ENCODE measurements at regions not wholly inside any gene's neighbourhood (a gene's known extent, or its start where the extent isn't known, plus 50 kb on each side); places are given as distances from the start of the nearest gene placed in this dataset.

DNA sequence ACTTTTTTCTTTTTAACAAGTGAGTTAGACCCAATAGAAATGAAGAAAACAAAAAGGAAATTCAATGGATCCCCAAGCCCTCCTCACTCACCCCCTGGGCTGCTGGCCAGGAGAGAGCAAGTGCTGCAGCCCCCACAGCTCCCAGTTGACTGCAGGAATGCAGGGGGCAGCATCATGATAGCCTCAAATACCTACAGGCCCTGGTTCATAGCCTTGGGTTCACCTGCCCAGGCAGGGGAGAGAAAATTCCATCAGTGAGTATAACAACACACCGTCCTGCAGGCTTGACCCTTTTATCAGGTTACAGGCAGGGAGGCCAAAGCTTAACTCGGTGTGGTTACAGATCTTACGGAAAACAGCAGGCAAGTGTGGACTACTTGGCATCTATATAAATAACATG lies 76.3 kb downstream of the PHLDA1 start:
- Histone ChIP-seq H3K9ac (ENCODE audit: insufficient read depth in 1 of 2, low read depth in 2 of 2, low read length in 2 of 2) (no peak overlapping the region), H3K79me2 (ENCODE audit: control insufficient read depth, insufficient read depth, low read length) (no peaks in the 10 kb centered on the region), H3K9me1 (ENCODE audit: control insufficient read depth, insufficient read depth, low read length) (no peaks in the 10 kb centered on the region), H3K9me3 (replicated peaks; ENCODE audit: control insufficient read depth, insufficient read depth, low read depth, low read length) (no peaks in the 10 kb centered on the region), H2AFZ (ENCODE audit: low read depth, low read length) (no peak overlapping the region), H3K4me3 (no peak overlapping the region), H3K27ac (ENCODE audit: extremely low read depth, low read depth, low read length) (no peak overlapping the region), H3K4me2 (ENCODE audit: insufficient read depth, low read length) (no peak overlapping the region), H3K27me3 (ENCODE audit: control insufficient read depth in 2 of 2, insufficient read depth in 2 of 2, low read length in 2 of 2) (no peaks in the 10 kb centered on the region), H3K4me1 (replicated peaks in 1 of 2; ENCODE audit: control insufficient read depth in 2 of 2, insufficient read depth in 2 of 2, low read length in 2 of 2) (peaks cover 0 to 19% of the 10 kb centered on the region in 2 experiments; a peak in 3 of 5 replicates), H3K36me3 (ENCODE audit: control insufficient read depth, insufficient read depth, low read length) (no peaks in the 10 kb centered on the region), H4K20me1 (replicated peaks; ENCODE audit: control insufficient read depth, insufficient read depth, low read length) (no peaks in the 10 kb centered on the region)
- ChIA-PET POLR2A (interaction anchor here (0.7 kb wide), 1 partner anchor 10 kb away, joined by 3 read pairs; no protein-coding TSS in a partner anchor), CTCF (ENCODE audit: low intra/inter-chr PET ratio) (no interaction called here)
- ATAC-seq (no peak; the same call in 2 of the 3 replicates), DNase-seq (ENCODE audit: extremely low read depth in 1 of 4, low spot score in 3 of 4) (no peak), FAIRE-seq (no peak)
- TF ChIP-seq JUNB (CRISPR knock-in tag; conservative IDR thresholded peaks at IDR 0.05) = no peak
- TF ChIP-seq BRD9 (IDR thresholded peaks at IDR 0.05; ENCODE audit: low read depth, partially characterized antibody) = no peak
- TF ChIP-seq NCOA1 (IDR thresholded peaks at IDR 0.05; ENCODE audit: low read depth) = no peak
- TF ChIP-seq CBX2 (IDR thresholded peaks at IDR 0.05; ENCODE audit: insufficient read depth, low read length, poor library complexity, severe bottlenecking) = no peak
- no peak for TF ChIP-seq DMBX1 (CRISPR knock-in tag; IDR thresholded peaks at IDR 0.05; ENCODE audit: borderline replicate concordance)
- TF ChIP-seq CBFA2T2 (conservative IDR thresholded peaks at IDR 0.05) = no peak
- TF ChIP-seq, protein P1, sequence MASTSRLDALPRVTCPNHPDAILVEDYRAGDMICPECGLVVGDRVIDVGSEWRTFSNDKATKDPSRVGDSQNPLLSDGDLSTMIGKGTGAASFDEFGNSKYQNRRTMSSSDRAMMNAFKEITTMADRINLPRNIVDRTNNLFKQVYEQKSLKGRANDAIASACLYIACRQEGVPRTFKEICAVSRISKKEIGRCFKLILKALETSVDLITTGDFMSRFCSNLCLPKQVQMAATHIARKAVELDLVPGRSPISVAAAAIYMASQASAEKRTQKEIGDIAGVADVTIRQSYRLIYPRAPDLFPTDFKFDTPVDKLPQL (IDR thresholded peaks at IDR 0.05; ENCODE audit: extremely low read depth, insufficient read length) = no peak
- no peak for TF ChIP-seq ZNF146 (CRISPR knock-in tag; IDR thresholded peaks at IDR 0.05; ENCODE audit: unreplicated experiment)
- TF ChIP-seq, protein P2, sequence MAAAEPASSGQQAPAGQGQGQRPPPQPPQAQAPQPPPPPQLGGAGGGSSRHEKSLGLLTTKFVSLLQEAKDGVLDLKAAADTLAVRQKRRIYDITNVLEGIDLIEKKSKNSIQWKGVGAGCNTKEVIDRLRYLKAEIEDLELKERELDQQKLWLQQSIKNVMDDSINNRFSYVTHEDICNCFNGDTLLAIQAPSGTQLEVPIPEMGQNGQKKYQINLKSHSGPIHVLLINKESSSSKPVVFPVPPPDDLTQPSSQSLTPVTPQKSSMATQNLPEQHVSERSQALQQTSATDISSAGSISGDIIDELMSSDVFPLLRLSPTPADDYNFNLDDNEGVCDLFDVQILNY (CRISPR knock-in tag; IDR thresholded peaks at IDR 0.05) = no peak
- no peak for TF ChIP-seq TEAD1 (CRISPR knock-in tag; IDR thresholded peaks at IDR 0.05)
- TF ChIP-seq, protein P3, sequence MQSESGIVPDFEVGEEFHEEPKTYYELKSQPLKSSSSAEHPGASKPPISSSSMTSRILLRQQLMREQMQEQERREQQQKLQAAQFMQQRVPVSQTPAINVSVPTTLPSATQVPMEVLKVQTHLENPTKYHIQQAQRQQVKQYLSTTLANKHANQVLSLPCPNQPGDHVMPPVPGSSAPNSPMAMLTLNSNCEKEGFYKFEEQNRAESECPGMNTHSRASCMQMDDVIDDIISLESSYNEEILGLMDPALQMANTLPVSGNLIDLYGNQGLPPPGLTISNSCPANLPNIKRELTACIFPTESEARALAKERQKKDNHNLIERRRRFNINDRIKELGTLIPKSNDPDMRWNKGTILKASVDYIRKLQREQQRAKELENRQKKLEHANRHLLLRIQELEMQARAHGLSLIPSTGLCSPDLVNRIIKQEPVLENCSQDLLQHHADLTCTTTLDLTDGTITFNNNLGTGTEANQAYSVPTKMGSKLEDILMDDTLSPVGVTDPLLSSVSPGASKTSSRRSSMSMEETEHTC (IDR thresholded peaks at IDR 0.05) = no peak
- no TSS peak for BruUV-seq (replicated peaks)
- intact Hi-C loops (cut with micrococcal nuclease) (no loop called here), in situ Hi-C loops (cut with MboI) (no loop called here)
- 37% methylated on average over 3 of the region's 3 CpGs for WGBS (ENCODE audit: insufficient coverage, low coverage, missing lambda C conversion rate)
